ENCODE measurements at regions not wholly inside any gene's neighbourhood (a gene's known extent, or its start where the extent isn't known, plus 50 kb on each side); places are given as distances from the start of the nearest gene placed in this dataset.

- DNase-seq (ENCODE audit: low spot score), result no peak
- in situ Hi-C loops (cut with MboI; ENCODE audit: low pct_unique_long_range_greater_than_20kb, low sequenced_read_pairs, unreplicated experiment), result no loop called here
Measured at GRCh38 chr22:44391481-44392445, 79.0 kb upstream of the SHISAL1 start.

GRCh38 chr22:44391015-44391414 lies 78.3 kb upstream of the SHISAL1 start:
- TF ChIP-seq CTCF (IDR thresholded peaks at IDR 0.05; ENCODE audit: extremely low read depth, insufficient read depth, missing control alignments), result no peak
- no peak for DNase-seq (ENCODE audit: low spot score)
- in situ Hi-C loops (cut with MboI; ENCODE audit: low pct_unique_long_range_greater_than_20kb, low sequenced_read_pairs, unreplicated experiment), result no loop called here

More at GRCh38 chr22:44391481-44392445, 79.0 kb upstream of the SHISAL1 start:
- no peak for TF ChIP-seq CTCF (IDR thresholded peaks at IDR 0.05; ENCODE audit: extremely low read depth, insufficient read depth, missing control alignments)

- no peak for TF ChIP-seq CTCF (IDR thresholded peaks at IDR 0.05; ENCODE audit: extremely low read depth, insufficient read depth, missing control alignments)
- in situ Hi-C loops (cut with MboI; ENCODE audit: low pct_unique_long_range_greater_than_20kb, low sequenced_read_pairs, unreplicated experiment), result no loop called here
- no peak for DNase-seq (ENCODE audit: low spot score)
Measured at GRCh38 chr22:44390613-44390970, 77.8 kb upstream of the SHISAL1 start.

GRCh38 chr22:44389926-44390612 lies 77.3 kb upstream of the SHISAL1 start:
- in situ Hi-C loops (cut with MboI; ENCODE audit: low pct_unique_long_range_greater_than_20kb, low sequenced_read_pairs, unreplicated experiment), result no loop called here
- TF ChIP-seq CTCF (IDR thresholded peaks at IDR 0.05; ENCODE audit: extremely low read depth, insufficient read depth, missing control alignments), result no peak

GRCh38 chr22:44389181-44389580 lies 76.4 kb upstream of the SHISAL1 start:
- DNase-seq (ENCODE audit: low spot score), result no peak
- TF ChIP-seq CTCF (IDR thresholded peaks at IDR 0.05; ENCODE audit: extremely low read depth, insufficient read depth, missing control alignments), result no peak
- in situ Hi-C loops (cut with MboI; ENCODE audit: low pct_unique_long_range_greater_than_20kb, low sequenced_read_pairs, unreplicated experiment), result no loop called here

More at GRCh38 chr22:44389926-44390612, 77.3 kb upstream of the SHISAL1 start:
- no peak for DNase-seq (ENCODE audit: low spot score)

- in situ Hi-C loops (cut with MboI; ENCODE audit: low pct_unique_long_range_greater_than_20kb, low sequenced_read_pairs, unreplicated experiment), result no loop called here
- no peak for DNase-seq (ENCODE audit: low spot score)
- no peak for TF ChIP-seq CTCF (IDR thresholded peaks at IDR 0.05; ENCODE audit: extremely low read depth, insufficient read depth, missing control alignments)
Measured at GRCh38 chr22:44387486-44387885, 74.7 kb upstream of the SHISAL1 start.
